ENCODE measurements at regions not wholly inside any gene's neighbourhood (a gene's known extent, or its start where the extent isn't known, plus 50 kb on each side); places are given as distances from the start of the nearest gene placed in this dataset.

GRCh38 chr10:83050815-83051214 is 1088.5 kb upstream of the GHITM start:
- TF ChIP-seq, protein P1, sequence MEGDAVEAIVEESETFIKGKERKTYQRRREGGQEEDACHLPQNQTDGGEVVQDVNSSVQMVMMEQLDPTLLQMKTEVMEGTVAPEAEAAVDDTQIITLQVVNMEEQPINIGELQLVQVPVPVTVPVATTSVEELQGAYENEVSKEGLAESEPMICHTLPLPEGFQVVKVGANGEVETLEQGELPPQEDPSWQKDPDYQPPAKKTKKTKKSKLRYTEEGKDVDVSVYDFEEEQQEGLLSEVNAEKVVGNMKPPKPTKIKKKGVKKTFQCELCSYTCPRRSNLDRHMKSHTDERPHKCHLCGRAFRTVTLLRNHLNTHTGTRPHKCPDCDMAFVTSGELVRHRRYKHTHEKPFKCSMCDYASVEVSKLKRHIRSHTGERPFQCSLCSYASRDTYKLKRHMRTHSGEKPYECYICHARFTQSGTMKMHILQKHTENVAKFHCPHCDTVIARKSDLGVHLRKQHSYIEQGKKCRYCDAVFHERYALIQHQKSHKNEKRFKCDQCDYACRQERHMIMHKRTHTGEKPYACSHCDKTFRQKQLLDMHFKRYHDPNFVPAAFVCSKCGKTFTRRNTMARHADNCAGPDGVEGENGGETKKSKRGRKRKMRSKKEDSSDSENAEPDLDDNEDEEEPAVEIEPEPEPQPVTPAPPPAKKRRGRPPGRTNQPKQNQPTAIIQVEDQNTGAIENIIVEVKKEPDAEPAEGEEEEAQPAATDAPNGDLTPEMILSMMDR (IDR thresholded peaks at IDR 0.05) = no peak
- no peak for TF ChIP-seq POLR2A (IDR thresholded peaks at IDR 0.05)

All from thyroid gland (tissue), 4 donors.